ENCODE measurements at regions not wholly inside any gene's neighbourhood (a gene's known extent, or its start where the extent isn't known, plus 50 kb on each side); places are given as distances from the start of the nearest gene placed in this dataset.

GRCh38 chr2:117502121-117502520, 312.4 kb upstream of the DDX18 start:
- Histone ChIP-seq H2AFZ (ENCODE audit: low read depth, low read length) (no peak overlapping the region), H3K4me1 (ENCODE audit: insufficient read depth, low read length) (no peaks in the 10 kb centered on the region), H3K9ac (ENCODE audit: low read depth, low read length) (no peak overlapping the region), H3K27ac (ENCODE audit: low read length) (no peak overlapping the region), H4K20me1 (ENCODE audit: insufficient read depth, low read length) (no peaks in the 10 kb centered on the region), H3K9me3 (ENCODE audit: insufficient read depth, low read length, severe bottlenecking) (no peaks in the 10 kb centered on the region), H3K27me3 (ENCODE audit: insufficient read depth, low read length, poor library complexity) (no peaks in the 10 kb centered on the region), H3K79me2 (ENCODE audit: insufficient read depth, low read length) (no peaks in the 10 kb centered on the region), H3K36me3 (ENCODE audit: insufficient read depth, low read length) (no peaks in the 10 kb centered on the region), H3K4me3 (ENCODE audit: low read depth in 1 of 2, low read length in 2 of 2) (no peak overlapping the region), H3K4me2 (ENCODE audit: insufficient read depth, low read length) (no peak overlapping the region)
- ATAC-seq (ENCODE audit: insufficient read depth, low read depth): no peak
- TF ChIP-seq CTCF (IDR thresholded peaks at IDR 0.05; ENCODE audit: borderline replicate concordance, extremely low read depth, low read length, poor library complexity, severe bottlenecking): no peak
- DNase-seq: no peak

- no peaks in the 10 kb centered on the region for H3K9me3 ChIP-seq (ENCODE audit: insufficient read depth, low read length, severe bottlenecking)
Observed at GRCh38 chr2:117512307-117512706, 302.2 kb upstream of the DDX18 start.

DNA sequence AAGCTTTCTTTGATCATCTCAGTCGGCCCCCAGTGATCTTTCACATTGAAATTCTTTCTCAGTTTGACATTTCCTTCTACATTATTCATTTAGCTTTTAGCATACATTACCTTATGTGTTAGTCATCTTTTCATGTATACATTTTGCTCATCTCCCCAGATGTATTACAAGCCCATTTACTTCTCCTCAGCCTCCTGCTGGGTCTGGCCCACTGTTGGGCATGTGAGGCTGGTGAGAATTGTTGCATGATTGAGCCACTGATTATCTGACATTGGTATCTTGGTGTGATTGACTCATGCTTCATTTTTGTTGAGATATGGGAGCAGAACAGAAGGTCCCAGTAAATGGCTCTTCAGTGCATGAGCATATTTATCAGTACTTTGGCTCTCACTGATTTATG, 300.1 kb upstream of the DDX18 start:
- H3K9ac ChIP-seq (ENCODE audit: low read depth, low read length): no peak overlapping the region
- H3K4me1 ChIP-seq (ENCODE audit: insufficient read depth, low read length): no peaks in the 10 kb centered on the region
- no peak for ATAC-seq (ENCODE audit: insufficient read depth, low read depth)
- H4K20me1 ChIP-seq (ENCODE audit: insufficient read depth, low read length): no peaks in the 10 kb centered on the region
- H3K79me2 ChIP-seq (ENCODE audit: insufficient read depth, low read length): no peaks in the 10 kb centered on the region
- no peak overlapping the region for H3K27ac ChIP-seq (ENCODE audit: low read length)
- no peaks in the 10 kb centered on the region for H3K9me3 ChIP-seq (ENCODE audit: insufficient read depth, low read length, severe bottlenecking)
- H3K27me3 ChIP-seq (ENCODE audit: insufficient read depth, low read length, poor library complexity): no peaks in the 10 kb centered on the region
- no peak for TF ChIP-seq EZH2 (IDR thresholded peaks at IDR 0.05; ENCODE audit: borderline replicate concordance, low read depth, low read length, severe bottlenecking)
- no peak for TF ChIP-seq CTCF (IDR thresholded peaks at IDR 0.05; ENCODE audit: borderline replicate concordance, extremely low read depth, low read length, poor library complexity, severe bottlenecking)
- H3K4me3 ChIP-seq (ENCODE audit: low read depth in 1 of 2, low read length in 2 of 2): no peak overlapping the region
- no peak for DNase-seq
- no peaks in the 10 kb centered on the region for H3K36me3 ChIP-seq (ENCODE audit: insufficient read depth, low read length)
- H3K4me2 ChIP-seq (ENCODE audit: insufficient read depth, low read length): no peak overlapping the region
- H2AFZ ChIP-seq (ENCODE audit: low read depth, low read length): no peak overlapping the region

More at GRCh38 chr2:117512307-117512706, 302.2 kb upstream of the DDX18 start:
- TF ChIP-seq EZH2 (IDR thresholded peaks at IDR 0.05; ENCODE audit: borderline replicate concordance, low read depth, low read length, severe bottlenecking): no peak
- no peak for TF ChIP-seq CTCF (IDR thresholded peaks at IDR 0.05; ENCODE audit: borderline replicate concordance, extremely low read depth, low read length, poor library complexity, severe bottlenecking)
- no peak overlapping the region for H3K9ac ChIP-seq (ENCODE audit: low read depth, low read length)
- H3K27ac ChIP-seq (ENCODE audit: low read length): no peak overlapping the region
- no peak for DNase-seq
- no peak overlapping the region for H3K4me3 ChIP-seq (ENCODE audit: low read depth in 1 of 2, low read length in 2 of 2)
- no peak overlapping the region for H3K4me2 ChIP-seq (ENCODE audit: insufficient read depth, low read length)
- no peak overlapping the region for H2AFZ ChIP-seq (ENCODE audit: low read depth, low read length)
- H3K79me2 ChIP-seq (ENCODE audit: insufficient read depth, low read length): no peaks in the 10 kb centered on the region
- H3K36me3 ChIP-seq (ENCODE audit: insufficient read depth, low read length): no peaks in the 10 kb centered on the region
- no peaks in the 10 kb centered on the region for H3K27me3 ChIP-seq (ENCODE audit: insufficient read depth, low read length, poor library complexity)
- H4K20me1 ChIP-seq (ENCODE audit: insufficient read depth, low read length): no peaks in the 10 kb centered on the region
- no peaks in the 10 kb centered on the region for H3K4me1 ChIP-seq (ENCODE audit: insufficient read depth, low read length)
- ATAC-seq (ENCODE audit: insufficient read depth, low read depth): no peak

DNA sequence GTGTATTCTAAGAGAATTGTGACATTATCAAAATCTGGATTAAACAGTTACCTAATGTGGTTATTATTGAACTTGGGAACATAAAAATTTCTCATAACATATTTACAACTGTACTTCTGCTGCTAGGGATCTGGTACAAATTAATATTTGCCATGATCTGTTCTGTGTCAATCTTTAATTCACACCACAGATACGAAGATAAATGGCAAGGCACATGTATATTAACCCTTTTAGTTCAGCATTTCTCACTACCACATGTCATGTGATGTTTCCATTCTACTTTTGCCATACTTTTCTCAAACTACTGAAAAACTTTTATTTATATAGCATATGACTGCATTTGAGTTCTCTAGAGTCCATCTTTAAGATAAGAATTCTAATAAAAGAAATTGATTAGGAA, 295.3 kb upstream of the DDX18 start:
- H3K4me3 ChIP-seq (ENCODE audit: low read depth in 1 of 2, low read length in 2 of 2): no peak overlapping the region
- TF ChIP-seq CTCF (IDR thresholded peaks at IDR 0.05; ENCODE audit: borderline replicate concordance, extremely low read depth, low read length, poor library complexity, severe bottlenecking) (no peak), EZH2 (IDR thresholded peaks at IDR 0.05; ENCODE audit: borderline replicate concordance, low read depth, low read length, severe bottlenecking) (no peak)
- H3K9ac ChIP-seq (ENCODE audit: low read depth, low read length): no peak overlapping the region
- H3K36me3 ChIP-seq (ENCODE audit: insufficient read depth, low read length): no peaks in the 10 kb centered on the region
- ATAC-seq (ENCODE audit: insufficient read depth, low read depth): no peak
- H2AFZ ChIP-seq (ENCODE audit: low read depth, low read length): no peak overlapping the region
- no peaks in the 10 kb centered on the region for H3K4me1 ChIP-seq (ENCODE audit: insufficient read depth, low read length)
- no peak overlapping the region for H3K4me2 ChIP-seq (ENCODE audit: insufficient read depth, low read length)
- no peaks in the 10 kb centered on the region for H3K27me3 ChIP-seq (ENCODE audit: insufficient read depth, low read length, poor library complexity)
- no peaks in the 10 kb centered on the region for H3K79me2 ChIP-seq (ENCODE audit: insufficient read depth, low read length)
- H3K27ac ChIP-seq (ENCODE audit: low read length): no peak overlapping the region
- H3K9me3 ChIP-seq (ENCODE audit: insufficient read depth, low read length, severe bottlenecking): no peaks in the 10 kb centered on the region
- no peaks in the 10 kb centered on the region for H4K20me1 ChIP-seq (ENCODE audit: insufficient read depth, low read length)
- DNase-seq: no peak

All from DND-41 (cell line).